Left forelimb (tissue), 1 donor: ENCODE measurements at regions not wholly inside any gene's neighbourhood (a gene's known extent, or its start where the extent isn't known, plus 50 kb on each side); places are given as distances from the start of the nearest gene placed in this dataset.
"Not testable (repeated sequence)": the region's sequence is repeated elsewhere in the genome, so short reads cannot be mapped to it uniquely, and the experiment has no call there.

ENCODE experiments used
- DNase-seq: peaks from one replicate; pipeline ENCODE4 v3.0.0-alpha.2; 2018; ENCODE audit warnings: low spot score

DNA sequence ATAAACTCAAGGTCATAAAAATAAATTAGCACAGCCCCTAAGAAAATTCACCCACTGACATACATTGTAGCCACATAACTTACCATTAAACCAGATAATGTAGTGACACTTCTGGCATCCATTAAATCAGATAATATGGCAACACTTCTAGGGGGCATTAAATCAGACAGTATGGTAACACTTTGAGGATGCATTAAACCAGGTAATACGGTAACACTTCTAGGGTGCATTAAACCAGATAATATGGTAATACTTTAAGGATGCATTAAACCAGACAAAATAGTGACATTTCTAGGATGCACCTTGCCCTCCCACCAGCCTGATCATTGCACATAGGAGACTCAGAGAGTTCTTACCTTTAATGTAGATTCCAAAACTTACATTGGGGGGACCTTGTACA lies 1220.5 kb upstream of the TMEM132C start:
- DNase-seq = no peak

- DNase-seq = no peak
These were observed 1218.9 kb upstream of the TMEM132C start for GRCh38 chr12:127048057-127048456.

GRCh38 chr12:127048525-127048924 lies 1218.4 kb upstream of the TMEM132C start:
- not testable (repeated sequence) for DNase-seq

GRCh38 chr12:127051139-127051538 lies 1215.8 kb upstream of the TMEM132C start:
- no peak for DNase-seq

DNA sequence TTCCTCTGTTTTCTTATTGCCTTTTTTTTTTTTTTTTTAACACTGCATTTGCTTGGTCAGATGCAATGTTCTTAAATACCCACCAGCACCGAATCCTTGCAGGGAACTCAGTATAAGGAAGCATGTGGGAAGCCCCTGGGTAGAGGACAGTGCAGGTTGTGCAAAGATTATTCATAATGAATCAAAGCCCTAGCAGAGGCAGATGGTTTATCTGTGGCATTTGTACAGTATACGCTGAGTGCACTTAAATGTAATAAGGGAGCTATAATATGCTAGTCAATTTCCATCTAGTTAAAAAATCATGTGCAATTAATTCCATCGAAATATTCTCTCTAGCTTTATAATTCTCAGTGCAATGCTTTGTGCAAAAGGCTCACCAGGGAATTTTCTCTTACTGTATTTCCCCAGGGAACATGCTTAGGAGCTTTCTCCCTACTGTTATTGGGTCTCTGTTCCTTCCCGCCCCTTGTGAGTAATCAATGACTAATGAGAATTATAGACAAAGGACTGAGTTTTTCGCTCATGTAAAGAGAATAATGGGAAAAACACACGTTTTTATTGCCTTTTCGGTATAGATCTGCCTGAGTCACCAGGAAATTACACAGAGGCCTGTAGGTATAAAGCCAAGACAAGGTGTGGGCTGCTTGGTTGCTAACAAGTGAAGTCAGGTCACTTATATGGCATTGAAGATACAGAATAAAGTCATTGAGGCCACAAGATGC lies 1214.3 kb upstream of the TMEM132C start:
- no peak for DNase-seq

GRCh38 chr12:127054531-127054930 lies 1212.4 kb upstream of the TMEM132C start:
- DNase-seq = no peak

GRCh38 chr12:127060310-127060847 lies 1206.6 kb upstream of the TMEM132C start:
- DNase-seq = no peak

DNA sequence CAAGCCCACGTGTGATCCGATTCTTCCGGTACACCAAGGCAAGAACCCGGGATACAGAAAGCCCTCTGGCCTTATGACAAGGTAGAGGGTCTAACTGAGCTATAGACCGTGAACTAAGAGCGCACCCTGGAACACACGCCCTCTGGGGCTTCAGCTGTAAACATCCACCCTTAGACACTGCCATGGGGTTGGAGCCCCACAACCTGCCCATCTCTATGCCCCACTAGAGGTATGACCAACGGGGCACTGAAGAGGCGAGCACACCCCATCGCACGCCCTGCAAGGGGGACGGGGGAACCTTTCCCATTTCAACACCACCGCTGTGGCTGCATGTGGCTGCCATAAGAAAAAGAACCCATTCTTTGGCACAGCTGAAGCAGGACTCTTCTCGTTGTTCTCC lies 1206.0 kb upstream of the TMEM132C start:
- DNase-seq = no peak

DNA sequence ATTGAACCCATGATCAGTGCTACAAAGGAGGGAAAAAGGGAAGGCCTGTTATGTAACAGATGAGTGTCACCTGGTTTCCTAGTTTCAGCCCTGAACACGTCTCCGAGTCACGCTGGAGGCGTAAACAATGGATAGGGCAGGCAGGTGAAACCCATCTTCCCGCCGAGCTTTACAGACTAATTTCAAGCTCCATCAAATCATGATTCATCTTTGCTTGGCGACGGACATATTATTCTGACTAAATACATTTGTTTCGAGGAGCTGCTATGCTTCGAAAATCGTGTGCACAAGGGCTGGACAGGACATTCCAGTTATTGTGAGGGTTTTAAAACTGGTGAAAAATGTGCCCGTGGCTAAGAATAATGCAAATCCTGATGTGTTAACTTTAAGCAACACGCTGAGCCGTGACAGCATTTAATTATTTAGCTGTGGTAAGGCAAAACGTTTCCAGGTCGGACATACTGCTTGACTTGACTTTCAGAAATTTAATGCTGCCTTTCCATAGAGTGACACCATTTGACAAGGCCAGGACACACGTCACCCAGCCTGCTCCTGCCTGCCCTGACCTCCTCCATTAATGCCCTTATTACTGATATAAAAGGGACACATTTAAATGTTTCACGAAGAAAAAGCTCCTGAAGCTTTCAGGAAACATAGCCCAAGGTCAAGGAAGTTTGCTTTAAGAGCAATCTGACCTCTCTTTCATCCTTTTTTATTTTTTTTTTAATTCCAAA lies 1203.5 kb upstream of the TMEM132C start:
- DNase-seq = no peak

GRCh38 chr12:127064207-127064606 lies 1202.8 kb upstream of the TMEM132C start:
- no peak for DNase-seq

DNA sequence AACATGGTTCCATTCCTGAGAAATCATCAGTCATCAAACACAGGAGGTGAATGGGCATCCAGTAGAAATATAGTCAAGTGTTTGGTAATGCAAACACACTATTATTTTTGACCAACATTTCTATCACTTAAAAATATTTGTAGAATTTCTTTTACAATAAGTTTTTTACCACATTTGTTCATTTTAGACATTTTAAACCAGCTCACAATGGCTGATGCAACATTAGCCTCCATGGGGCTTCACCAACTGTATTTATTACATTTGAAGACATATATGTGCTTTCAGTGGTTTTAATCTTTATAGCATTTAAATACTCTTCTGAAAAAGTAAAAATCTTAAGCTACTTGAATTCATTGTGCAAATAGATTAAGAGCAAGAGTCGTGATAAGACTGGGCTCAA lies 1201.4 kb upstream of the TMEM132C start:
- DNase-seq = no peak

DNA sequence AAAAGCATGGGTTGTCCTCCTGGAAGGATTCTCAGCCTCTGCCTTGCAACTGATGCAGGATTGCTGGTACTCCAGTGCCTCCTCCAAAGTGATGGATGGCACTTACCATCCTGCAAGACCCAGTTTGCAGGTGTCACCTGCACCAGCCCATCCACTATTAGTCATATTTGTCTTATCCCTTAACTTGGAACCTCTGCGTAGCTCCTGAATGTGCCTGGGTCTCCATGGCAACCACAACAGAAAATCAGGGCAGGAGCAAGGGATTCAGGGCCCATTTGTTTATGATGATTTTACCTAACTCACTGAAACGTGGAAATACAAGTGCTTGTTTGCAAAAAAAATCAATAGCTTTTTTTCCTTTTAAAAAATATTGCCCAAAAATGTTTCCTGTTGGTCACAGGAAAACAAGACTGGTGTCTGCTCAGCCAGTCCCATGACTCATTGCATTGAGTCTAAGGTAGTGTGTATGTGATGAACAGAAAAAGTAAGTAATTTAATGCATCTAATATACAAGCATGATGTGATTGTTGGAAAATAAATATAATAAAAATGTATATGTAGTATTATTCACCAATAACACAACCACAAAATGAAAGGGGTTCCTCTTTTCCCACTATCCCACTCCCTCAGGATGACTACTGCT lies 1196.3 kb upstream of the TMEM132C start:
- no peak for DNase-seq

DNA sequence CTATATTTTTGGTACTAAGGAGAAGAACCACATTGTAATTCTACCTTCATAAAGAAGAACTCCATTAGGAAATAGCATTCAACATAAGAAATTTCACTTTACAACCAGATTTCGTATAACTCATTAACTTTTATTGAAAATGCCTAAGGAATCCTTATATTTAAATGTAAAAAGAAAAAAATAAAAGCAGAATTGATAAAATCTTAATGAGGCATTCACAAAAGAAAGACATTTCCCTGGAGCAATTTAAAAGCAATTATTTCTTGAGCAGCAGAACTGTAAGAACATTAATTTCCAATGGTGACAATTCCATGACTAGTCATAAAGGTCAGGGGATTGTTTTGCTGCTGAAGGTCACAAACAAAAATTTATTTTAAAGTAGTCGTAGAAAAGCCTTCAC lies 1192.8 kb upstream of the TMEM132C start:
- no peak for DNase-seq

GRCh38 chr12:127075981-127076380 lies 1191.0 kb upstream of the TMEM132C start:
- no peak for DNase-seq

GRCh38 chr12:127077262-127078045 lies 1189.5 kb upstream of the TMEM132C start:
- DNase-seq = no peak

- DNase-seq = no peak
These were observed 1188.2 kb upstream of the TMEM132C start for GRCh38 chr12:127078577-127079350.

DNA sequence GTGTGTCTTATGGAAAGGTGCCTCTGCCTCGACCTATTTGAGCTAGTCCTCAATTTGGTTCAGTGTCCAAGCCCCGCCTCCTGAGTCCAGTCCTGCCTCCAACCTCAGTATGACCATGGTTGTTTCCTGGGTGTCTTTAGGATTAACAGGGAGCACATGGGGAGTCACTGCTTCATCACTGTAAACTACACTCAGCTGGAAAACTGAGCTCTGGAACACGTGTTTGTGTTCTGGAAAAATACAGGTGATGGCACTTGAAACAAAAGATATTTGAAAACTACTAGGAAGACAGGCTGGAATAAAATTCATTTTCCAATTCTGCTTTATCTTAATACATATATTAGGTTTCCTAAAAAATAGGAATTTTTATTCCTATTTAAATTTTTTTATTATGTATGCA lies 1187.3 kb upstream of the TMEM132C start:
- no peak for DNase-seq

DNA sequence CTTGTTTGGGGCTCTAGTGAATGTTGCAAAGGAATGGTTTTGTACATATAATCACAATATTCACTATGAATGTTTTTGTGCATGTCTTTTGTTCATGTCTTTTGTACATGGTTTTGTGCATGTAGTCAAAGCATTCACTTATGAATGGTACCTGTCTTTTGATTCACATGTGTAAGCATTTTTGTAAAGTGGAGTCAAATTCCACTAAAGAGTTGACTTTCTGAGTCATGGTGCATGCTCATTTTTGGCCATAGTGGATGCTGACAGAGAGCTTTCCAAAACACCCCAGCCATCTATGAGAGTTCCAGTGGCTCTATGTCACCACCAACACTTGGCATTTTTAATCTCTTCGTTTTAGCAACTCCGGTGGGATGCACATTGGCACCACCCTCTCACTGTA lies 1185.9 kb upstream of the TMEM132C start:
- DNase-seq = no peak

GRCh38 chr12:127083008-127083949 lies 1183.7 kb upstream of the TMEM132C start:
- no peak for DNase-seq

- no peak for DNase-seq
These were observed 1165.9 kb upstream of the TMEM132C start for GRCh38 chr12:127101076-127101475.
